ENCODE measurements at regions not wholly inside any gene's neighbourhood (a gene's known extent, or its start where the extent isn't known, plus 50 kb on each side); places are given as distances from the start of the nearest gene placed in this dataset.

DNA sequence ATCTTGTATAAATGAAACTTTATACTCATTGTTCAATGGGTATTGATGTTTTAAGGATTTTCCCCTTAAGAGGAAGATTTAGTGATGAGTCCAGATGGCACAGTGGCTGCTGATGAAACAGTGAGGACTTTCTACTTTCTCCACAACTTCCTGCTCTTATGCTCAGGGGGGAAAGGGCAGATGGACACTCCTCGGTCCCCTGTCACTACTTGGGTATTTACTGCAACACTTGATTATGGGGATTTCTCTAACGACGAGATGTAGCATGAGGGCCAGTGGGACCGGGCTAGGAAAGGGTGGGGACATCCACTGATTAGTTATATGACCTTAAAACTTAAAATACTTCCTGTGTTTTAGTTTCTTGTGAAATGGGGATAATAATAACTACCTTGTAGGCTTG is 146.1 kb upstream of the HMHB1 start:
- FAIRE-seq, result no peak
- no peak for TF ChIP-seq JUN (IDR thresholded peaks at IDR 0.05; ENCODE audit: borderline replicate concordance, low read depth, low read length)
- no peak for TF ChIP-seq JUN (CRISPR knock-in tag; IDR thresholded peaks at IDR 0.05; ENCODE audit: borderline replicate concordance)
- TF ChIP-seq SRSF3 (IDR thresholded peaks at IDR 0.05; ENCODE audit: insufficient read depth, low read length), result no peak
- no peak for TF ChIP-seq ZNF79 (CRISPR knock-in tag; IDR thresholded peaks at IDR 0.05; ENCODE audit: low read depth)
- TF ChIP-seq, protein P1, sequence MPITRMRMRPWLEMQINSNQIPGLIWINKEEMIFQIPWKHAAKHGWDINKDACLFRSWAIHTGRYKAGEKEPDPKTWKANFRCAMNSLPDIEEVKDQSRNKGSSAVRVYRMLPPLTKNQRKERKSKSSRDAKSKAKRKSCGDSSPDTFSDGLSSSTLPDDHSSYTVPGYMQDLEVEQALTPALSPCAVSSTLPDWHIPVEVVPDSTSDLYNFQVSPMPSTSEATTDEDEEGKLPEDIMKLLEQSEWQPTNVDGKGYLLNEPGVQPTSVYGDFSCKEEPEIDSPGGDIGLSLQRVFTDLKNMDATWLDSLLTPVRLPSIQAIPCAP (CRISPR knock-in tag; IDR thresholded peaks at IDR 0.05; ENCODE audit: borderline replicate concordance), result no peak
- TF ChIP-seq GTF2A2 (tag; IDR thresholded peaks at IDR 0.05), result no peak
- TF ChIP-seq SMAD2 (IDR thresholded peaks at IDR 0.05; ENCODE audit: low read depth, low read length), result no peak
- TF ChIP-seq FOXA3 (CRISPR knock-in tag; conservative IDR thresholded peaks at IDR 0.05 in 1 of 2, IDR thresholded peaks at IDR 0.05 in 1 of 2), result no peak
- TF ChIP-seq HEY1 (CRISPR knock-in tag; IDR thresholded peaks at IDR 0.05; ENCODE audit: borderline replicate concordance), result no peak
- no peak for TF ChIP-seq ZNF197 (CRISPR knock-in tag; IDR thresholded peaks at IDR 0.05; ENCODE audit: low read depth)
- TF ChIP-seq, protein P2, sequence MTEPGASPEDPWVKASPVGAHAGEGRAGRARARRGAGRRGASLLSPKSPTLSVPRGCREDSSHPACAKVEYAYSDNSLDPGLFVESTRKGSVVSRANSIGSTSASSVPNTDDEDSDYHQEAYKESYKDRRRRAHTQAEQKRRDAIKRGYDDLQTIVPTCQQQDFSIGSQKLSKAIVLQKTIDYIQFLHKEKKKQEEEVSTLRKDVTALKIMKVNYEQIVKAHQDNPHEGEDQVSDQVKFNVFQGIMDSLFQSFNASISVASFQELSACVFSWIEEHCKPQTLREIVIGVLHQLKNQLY (CRISPR knock-in tag; conservative IDR thresholded peaks at IDR 0.05), result no peak
- TF ChIP-seq CSDE1 (IDR thresholded peaks at IDR 0.05), result no peak
- no peak for TF ChIP-seq ZNF830 (CRISPR knock-in tag; IDR thresholded peaks at IDR 0.05)
- no peak for TF ChIP-seq MAFF (IDR thresholded peaks at IDR 0.05; ENCODE audit: low read length)

More for the DNA sequence above, 146.1 kb upstream of the HMHB1 start:
- ATAC-seq, result no peak
- intact Hi-C loops (cut with micrococcal nuclease), result no loop called here
- no peak for DNase-seq (ENCODE audit: extremely low read depth in 1 of 4, low spot score in 3 of 4)
- WGBS (ENCODE audit: insufficient coverage, low coverage, missing lambda C conversion rate), result 0% methylated on average over 4 of the region's 4 CpGs
- no peaks in the 10 kb centered on the region for H3K4me1 ChIP-seq (replicated peaks in 1 of 2; ENCODE audit: control insufficient read depth in 2 of 2, insufficient read depth in 2 of 2, low read length in 2 of 2)
- no peaks in the 10 kb centered on the region for H3K36me3 ChIP-seq (ENCODE audit: control insufficient read depth, insufficient read depth, low read length)
- no peaks in the 10 kb centered on the region for H3K27me3 ChIP-seq (ENCODE audit: control insufficient read depth in 2 of 2, insufficient read depth in 2 of 2, low read length in 2 of 2)
- H4K20me1 ChIP-seq (replicated peaks; ENCODE audit: control insufficient read depth, insufficient read depth, low read length), result no peaks in the 10 kb centered on the region
- ChIA-PET CTCF (ENCODE audit: low intra/inter-chr PET ratio) (no interaction called here), POLR2A (no interaction called here)
- 0 out of 2 replicates have a peak, but pooled peaks cover 1% of the 10 kb centered on the region for H3K9me3 ChIP-seq (replicated peaks; ENCODE audit: control insufficient read depth, insufficient read depth, low read depth, low read length)
- H3K79me2 ChIP-seq (ENCODE audit: control insufficient read depth, insufficient read depth, low read length), result no peaks in the 10 kb centered on the region
- H3K4me2 ChIP-seq (ENCODE audit: insufficient read depth, low read length), result no peak overlapping the region
- in situ Hi-C loops (cut with MboI), result no loop called here
- no TSS peak for BruUV-seq (replicated peaks)
- H2AFZ ChIP-seq (ENCODE audit: low read depth, low read length), result no peak overlapping the region
- no peak overlapping the region for H3K4me3 ChIP-seq
- no peak overlapping the region for H3K9ac ChIP-seq (ENCODE audit: insufficient read depth in 1 of 2, low read depth in 2 of 2, low read length in 2 of 2)
- H3K9me1 ChIP-seq (ENCODE audit: control insufficient read depth, insufficient read depth, low read length), result no peaks in the 10 kb centered on the region
- no peak overlapping the region for H3K27ac ChIP-seq (ENCODE audit: extremely low read depth, low read depth, low read length)

All from K562 (cell line).